Pons (tissue), 1 donor: ENCODE measurements at regions not wholly inside any gene's neighbourhood (a gene's known extent, or its start where the extent isn't known, plus 50 kb on each side); places are given as distances from the start of the nearest gene placed in this dataset.

ENCODE experiments used
- DNase-seq: peaks from one replicate; pipeline ENCODE4 v3.0.0-alpha.2; 2016; ENCODE audit warnings: low spot score

GRCh38 chr10:120641695-120642094 lies 184.7 kb downstream of the PLPP4 start:
- no peak for DNase-seq

- DNase-seq: no peak
Observed at GRCh38 chr10:120643351-120643750, 186.3 kb downstream of the PLPP4 start.

GRCh38 chr10:120644556-120645410 lies 187.8 kb downstream of the PLPP4 start:
- DNase-seq: no peak

- no peak for DNase-seq
Observed at GRCh38 chr10:120646159-120646732, 189.2 kb downstream of the PLPP4 start.

GRCh38 chr10:120646738-120647456 lies 189.9 kb downstream of the PLPP4 start:
- DNase-seq: peak; percentile 17

GRCh38 chr10:120650705-120651399 lies 193.8 kb downstream of the PLPP4 start:
- no peak for DNase-seq

GRCh38 chr10:120656107-120656506 lies 195.1 kb upstream of the WDR11 start:
- no peak for DNase-seq

- DNase-seq: no peak
Observed at GRCh38 chr10:120657371-120657770, 193.8 kb upstream of the WDR11 start.

- DNase-seq: no peak
Observed at GRCh38 chr10:120658943-120659885, 191.9 kb upstream of the WDR11 start.

GRCh38 chr10:120666308-120666707 lies 184.9 kb upstream of the WDR11 start:
- DNase-seq: no peak

- DNase-seq: no peak
Observed at GRCh38 chr10:120667276-120667675, 183.9 kb upstream of the WDR11 start.

GRCh38 chr10:120671491-120671890 lies 179.7 kb upstream of the WDR11 start:
- no peak for DNase-seq

GRCh38 chr10:120683454-120683853 lies 167.7 kb upstream of the WDR11 start:
- DNase-seq: no peak

GRCh38 chr10:120684226-120684625 lies 166.9 kb upstream of the WDR11 start:
- no peak for DNase-seq

GRCh38 chr10:120685136-120685535 lies 166.0 kb upstream of the WDR11 start:
- no peak for DNase-seq

- no peak for DNase-seq
Observed at GRCh38 chr10:120688928-120689327, 162.2 kb upstream of the WDR11 start.

- DNase-seq: peak; percentile 73
Observed at GRCh38 chr10:120689777-120690529, 161.2 kb upstream of the WDR11 start.

- no peak for DNase-seq
Observed at GRCh38 chr10:120691625-120692024, 159.5 kb upstream of the WDR11 start.

GRCh38 chr10:120700426-120700825 lies 150.7 kb upstream of the WDR11 start:
- no peak for DNase-seq

- DNase-seq: no peak
Observed at GRCh38 chr10:120701381-120701780, 149.8 kb upstream of the WDR11 start.
